Left cardiac atrium (tissue), 4 donors: ENCODE measurements at regions not wholly inside any gene's neighbourhood (a gene's known extent, or its start where the extent isn't known, plus 50 kb on each side); places are given as distances from the start of the nearest gene placed in this dataset.

Source experiments
- ATAC-seq, 2 donors: fragments of 200-7000 bp; cut with Tn5 transposase; one replicate each; pipeline ENCODE4 v1.9.1; 2020; ENCODE audit warnings: mild to moderate bottlenecking in 2 of 2, moderate library complexity in 2 of 2
- DNase-seq: peaks from one replicate; pipeline ENCODE4 v3.0.0-alpha.2; 2020
- intact Hi-C, 2 donors: fragments of 100-400 bp; cut with DNase I; formaldehyde crosslinking; loops; one replicate each; pipeline versions ENCODE4 v1.14.1 to v1.15.1; 2022 to 2023
- donor health status: DM: no; HTN: yes; CAD: no.
- donor health status: DM: no; HTN: yes; CAD: no; lungs with severe emphysema.
- donor health status: DM: yes; HTN: yes; CAD: no.
- donor health status: Dilated cardiomyopathy.

GRCh38 chr13:78185700-78186099 lies 267.1 kb upstream of the EDNRB start:
- intact Hi-C loops: no loop called here
- DNase-seq: no peak
- ATAC-seq: no peak

- ATAC-seq (no peak), DNase-seq (no peak)
- intact Hi-C loops: no loop called here
These were observed 265.1 kb upstream of the EDNRB start for GRCh38 chr13:78183732-78184131.

GRCh38 chr13:78182813-78183212 lies 264.2 kb upstream of the EDNRB start:
- no peak for DNase-seq
- intact Hi-C loops: no loop called here
- ATAC-seq: no peak

- DNase-seq (no peak), ATAC-seq (no peak)
- intact Hi-C loops: no loop called here
These were observed 258.7 kb upstream of the EDNRB start for GRCh38 chr13:78177306-78177705.

GRCh38 chr13:78176880-78177279 lies 258.2 kb upstream of the EDNRB start:
- DNase-seq: no peak

GRCh38 chr13:78169386-78169785 lies 250.8 kb upstream of the EDNRB start:
- intact Hi-C loops: no loop called here
- DNase-seq (no peak), ATAC-seq (no peak)

More at GRCh38 chr13:78176880-78177279, 258.2 kb upstream of the EDNRB start:
- no peak for ATAC-seq
- intact Hi-C loops: no loop called here

GRCh38 chr13:78168981-78169380 lies 250.3 kb upstream of the EDNRB start:
- DNase-seq (no peak), ATAC-seq (no peak)
- intact Hi-C loops: no loop called here

- DNase-seq: no peak
- no peak for ATAC-seq
- intact Hi-C loops: no loop called here
These were observed 242.6 kb upstream of the EDNRB start for GRCh38 chr13:78161266-78161665.

GRCh38 chr13:78160793-78161192 lies 242.2 kb upstream of the EDNRB start:
- intact Hi-C loops: no loop called here
- ATAC-seq (no peak), DNase-seq (no peak)

GRCh38 chr13:78152415-78152814 lies 233.8 kb upstream of the EDNRB start:
- ATAC-seq (no peak), DNase-seq (no peak)
- intact Hi-C loops: no loop called here

- DNase-seq: no peak
- intact Hi-C loops: loop anchor here in 1 of 2 donors (10.0 kb wide), 1 partner anchor 827 kb away; no protein-coding TSS in a partner anchor
- ATAC-seq: no peak
These were observed 229.3 kb upstream of the EDNRB start for GRCh38 chr13:78147905-78148304.

GRCh38 chr13:78145276-78145675 lies 226.6 kb upstream of the EDNRB start:
- no peak for DNase-seq
- intact Hi-C loops: loop anchor here in 1 of 2 donors (10.0 kb wide), 1 partner anchor 830 kb away; no protein-coding TSS in a partner anchor
- no peak for ATAC-seq

GRCh38 chr13:78139765-78140164 lies 221.1 kb upstream of the EDNRB start:
- ATAC-seq (no peak), DNase-seq (no peak)
- intact Hi-C loops: loop anchor here in 1 of 2 donors (10.0 kb wide), 1 partner anchor 835 kb away; no protein-coding TSS in a partner anchor

- ATAC-seq (no peak), DNase-seq (no peak)
- intact Hi-C loops: no loop called here
These were observed 220.1 kb upstream of the EDNRB start for GRCh38 chr13:78138756-78139155.

- intact Hi-C loops: loop anchor here in 1 of 2 donors (2.0 kb wide), 1 partner anchor 841 kb away; no protein-coding TSS in a partner anchor
- ATAC-seq (peak; percentile 79 to 88), DNase-seq (no peak)
These were observed 218.9 kb upstream of the EDNRB start for GRCh38 chr13:78137404-78138142.

- DNase-seq (no peak), ATAC-seq (no peak)
- intact Hi-C loops: loop anchor here in 1 of 2 donors (2.0 kb wide), 1 partner anchor 842 kb away; no protein-coding TSS in a partner anchor
These were observed 218.3 kb upstream of the EDNRB start for GRCh38 chr13:78136966-78137365.

GRCh38 chr13:78133511-78133910 lies 214.9 kb upstream of the EDNRB start:
- no peak for DNase-seq
- intact Hi-C loops: no loop called here
- ATAC-seq: no peak

GRCh38 chr13:78131811-78132210 lies 213.2 kb upstream of the EDNRB start:
- intact Hi-C loops: no loop called here
- ATAC-seq (no peak), DNase-seq (no peak)

GRCh38 chr13:78131346-78131745 lies 212.7 kb upstream of the EDNRB start:
- no peak for DNase-seq
- no peak for ATAC-seq
- intact Hi-C loops: no loop called here

GRCh38 chr13:78129823-78130222 lies 211.2 kb upstream of the EDNRB start:
- DNase-seq: no peak
- no peak for ATAC-seq
- intact Hi-C loops: no loop called here

- intact Hi-C loops: no loop called here
- no peak for DNase-seq
These were observed 210.7 kb upstream of the EDNRB start for GRCh38 chr13:78129359-78129758.

More at GRCh38 chr13:78129359-78129758, 210.7 kb upstream of the EDNRB start:
- no peak for ATAC-seq
